Inflammatory macrophage treated with lipopolysaccharide for 1 hour (primary cell): ENCODE measurements at regions not wholly inside any gene's neighbourhood (a gene's known extent, or its start where the extent isn't known, plus 50 kb on each side); places are given as distances from the start of the nearest gene placed in this dataset.
"Not testable (repeated sequence)": the region's sequence is repeated elsewhere in the genome, so short reads cannot be mapped to it uniquely, and the experiment has no call there.

Experiments
- DNase-seq, 2 donors: peaks; one replicate each; pipeline ENCODE4 v3.0.0-alpha.2; 2020 to 2022

GRCh38 chrX:139198936-139199335, 331.6 kb upstream of the F9 start:
- no peak for DNase-seq

GRCh38 chrX:139196890-139197289, 333.6 kb upstream of the F9 start:
- DNase-seq, result no peak

GRCh38 chrX:139194571-139195280, 335.8 kb upstream of the F9 start:
- DNase-seq, result no peak

GRCh38 chrX:139192386-139192961, 338.1 kb upstream of the F9 start:
- no peak for DNase-seq

GRCh38 chrX:139191746-139192385, 338.7 kb upstream of the F9 start:
- DNase-seq, result no peak

- no peak for DNase-seq
Observed at GRCh38 chrX:139191286-139191685, 339.3 kb upstream of the F9 start.

- DNase-seq, result no peak
Observed at GRCh38 chrX:139187738-139188137, 342.8 kb upstream of the F9 start.

- no peak for DNase-seq
Observed at GRCh38 chrX:139186991-139187390, 343.5 kb upstream of the F9 start.

GRCh38 chrX:139179592-139179991, 350.9 kb upstream of the F9 start:
- DNase-seq, result no peak

GRCh38 chrX:139178980-139179379, 351.6 kb upstream of the F9 start:
- DNase-seq, result no peak

GRCh38 chrX:139172731-139173130, 357.8 kb upstream of the F9 start:
- no peak for DNase-seq

- no peak for DNase-seq
Observed at GRCh38 chrX:139170526-139171173, 359.9 kb upstream of the F9 start.

GRCh38 chrX:139167282-139167681, 363.3 kb upstream of the F9 start:
- no peak for DNase-seq

GRCh38 chrX:139158256-139158655, 372.3 kb upstream of the F9 start:
- no peak for DNase-seq

GRCh38 chrX:139156356-139156755, 374.2 kb upstream of the F9 start:
- no peak for DNase-seq

- DNase-seq, result not testable (repeated sequence)
Observed at GRCh38 chrX:139146625-139147024, 383.9 kb upstream of the F9 start.

GRCh38 chrX:139141370-139141769, 389.2 kb upstream of the F9 start:
- DNase-seq, result no peak

- no peak for DNase-seq
Observed at GRCh38 chrX:139134316-139134715, 396.2 kb upstream of the F9 start.

- no peak for DNase-seq
Observed at GRCh38 chrX:139126493-139126892, 404.0 kb upstream of the F9 start.

- DNase-seq, result no peak
Observed at GRCh38 chrX:139125916-139126315, 404.6 kb upstream of the F9 start.

GRCh38 chrX:139121616-139122286, 408.8 kb upstream of the F9 start:
- DNase-seq, result no peak

- DNase-seq, result no peak
Observed at GRCh38 chrX:139120760-139121159, 409.2 kb upstream of the FGF13 start.

GRCh38 chrX:139113708-139114107, 402.2 kb upstream of the FGF13 start:
- DNase-seq, result peak; percentile 36 to 56
